HUES64 (cell line): ENCODE measurements at regions not wholly inside any gene's neighbourhood (a gene's known extent, or its start where the extent isn't known, plus 50 kb on each side); places are given as distances from the start of the nearest gene placed in this dataset.
"Not testable (repeated sequence)": the region's sequence is repeated elsewhere in the genome, so short reads cannot be mapped to it uniquely, and the experiment has no call there.

ENCODE experiments used
- H3K27ac ChIP-seq: 2 replicates; pipeline ENCODE4 v1.7.0; 2013; ENCODE audit warnings: low read depth, low read length, inconsistent platforms
- H3K27me3 ChIP-seq: 2 replicates; pipeline ENCODE4 v1.6.1; 2013; ENCODE audit warnings: mild to moderate bottlenecking, low read length; ENCODE audit not compliant: insufficient read depth
- H3K36me3 ChIP-seq: 2 replicates; pipeline ENCODE4 v1.6.1; 2013; ENCODE audit warnings: mild to moderate bottlenecking, low read length; ENCODE audit not compliant: insufficient read depth
- H3K4me1 ChIP-seq: 2 replicates; pipeline ENCODE4 v1.6.1; 2013; ENCODE audit warnings: mild to moderate bottlenecking, low read length, moderate library complexity; ENCODE audit not compliant: insufficient read depth
- H3K4me3 ChIP-seq: 2 replicates; pipeline ENCODE4 v1.5.1; 2013; ENCODE audit warnings: mild to moderate bottlenecking, low read length, moderate library complexity
- H3K9ac ChIP-seq: 2 replicates; pipeline ENCODE4 v1.6.1; 2013; ENCODE audit warnings: mild to moderate bottlenecking, low read depth, low read length
- H3K9me3 ChIP-seq: 2 replicates; pipeline ENCODE4 v1.6.1; 2013; ENCODE audit warnings: low read depth, low read length; ENCODE audit not compliant: insufficient read depth
- WGBS: fragments of 150-250, 120-280 bp; methylation state at CpG from one replicate; pipeline ENCODE4 v1.1.7; 2013; ENCODE audit warnings: missing lambda C conversion rate; 5-methylcytosine and 5-hydroxymethylcytosine counted together

DNA sequence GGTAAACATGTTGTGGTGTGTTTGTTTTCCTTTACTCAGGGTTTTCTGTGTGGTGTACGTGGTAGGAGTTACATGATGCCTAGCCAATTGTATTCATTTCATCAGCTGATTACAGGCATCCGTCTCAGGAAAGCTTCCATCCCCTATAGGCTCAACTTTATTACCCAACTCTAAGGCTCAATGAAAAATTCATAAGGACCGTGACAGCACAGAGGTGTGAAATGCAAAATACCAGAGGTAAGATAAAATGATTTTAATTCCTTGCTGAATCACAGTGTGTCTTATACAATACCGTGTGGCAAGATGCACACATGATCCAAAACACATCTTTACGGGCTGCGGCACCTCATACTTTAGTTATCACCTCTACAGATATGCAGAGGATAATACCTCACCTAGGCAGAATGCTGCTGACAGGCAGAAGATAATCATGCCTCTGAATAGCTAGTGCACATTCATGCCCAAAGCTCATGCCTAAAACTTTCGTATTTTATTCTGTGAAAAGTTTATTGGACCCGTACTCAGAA lies 87.2 kb upstream of the DIO2 start:
- Histone ChIP-seq H3K9ac (no peak overlapping the region), H3K4me3 (no peak overlapping the region), H3K9me3 (no peaks in the 10 kb centered on the region), H3K4me1 (no peaks in the 10 kb centered on the region), H3K27ac (no peak overlapping the region), H3K27me3 (no peaks in the 10 kb centered on the region), H3K36me3 (no peaks in the 10 kb centered on the region)
- WGBS = 95% methylated on average over 8 of the region's 8 CpGs

DNA sequence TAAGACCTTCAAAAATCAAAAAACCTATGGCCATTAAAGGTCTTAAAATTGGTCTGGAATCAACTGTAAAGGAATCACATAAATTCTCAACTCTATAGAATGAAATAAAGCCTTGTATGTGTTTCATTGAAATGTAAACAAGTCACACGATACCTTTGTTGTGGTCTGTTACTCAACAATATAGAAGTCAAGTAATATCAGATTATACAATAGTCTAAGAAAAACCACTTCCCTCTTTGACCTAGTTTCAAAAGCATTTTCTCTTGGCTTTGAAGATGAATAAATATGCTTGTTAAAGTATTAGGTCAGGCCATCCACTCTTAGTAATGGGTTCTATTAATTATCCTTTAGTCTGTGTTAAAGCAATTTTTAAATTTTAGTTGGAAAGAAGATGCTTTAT lies 79.8 kb upstream of the DIO2 start:
- H3K4me1 ChIP-seq = 0 out of 2 replicates have a peak, but pooled peaks cover 2% of the 10 kb centered on the region
- H3K36me3 ChIP-seq = no peaks in the 10 kb centered on the region
- no peaks in the 10 kb centered on the region for H3K9me3 ChIP-seq
- no peak overlapping the region for H3K27ac ChIP-seq
- no peak overlapping the region for H3K9ac ChIP-seq
- no peaks in the 10 kb centered on the region for H3K27me3 ChIP-seq
- WGBS = no CpG with 5 or more reads among the region's 1 CpG
- no peak overlapping the region for H3K4me3 ChIP-seq

- H3K4me1 ChIP-seq, H3K9ac ChIP-seq: not testable (repeated sequence)
Measured at GRCh38 chr14:80286744-80287143, 75.4 kb upstream of the DIO2 start.

GRCh38 chr14:80278293-80279023 lies 67.2 kb upstream of the DIO2 start:
- no peaks in the 10 kb centered on the region for H3K27me3 ChIP-seq
- H3K36me3 ChIP-seq = no peaks in the 10 kb centered on the region
- H3K4me3 ChIP-seq = no peak overlapping the region
- no peak overlapping the region for H3K9ac ChIP-seq
- H3K9me3 ChIP-seq = 0 out of 2 replicates have a peak, but pooled peaks cover 2% of the 10 kb centered on the region
- no peaks in the 10 kb centered on the region for H3K4me1 ChIP-seq
- 95% methylated on average over 2 of the region's 2 CpGs for WGBS
- H3K27ac ChIP-seq = no peak overlapping the region

More at GRCh38 chr14:80286744-80287143, 75.4 kb upstream of the DIO2 start:
- 98% methylated on average over 21 of the region's 27 CpGs for WGBS
- H3K9me3 ChIP-seq, H3K27me3 ChIP-seq, H3K4me3 ChIP-seq, H3K27ac ChIP-seq, H3K36me3 ChIP-seq: not testable (repeated sequence)

DNA sequence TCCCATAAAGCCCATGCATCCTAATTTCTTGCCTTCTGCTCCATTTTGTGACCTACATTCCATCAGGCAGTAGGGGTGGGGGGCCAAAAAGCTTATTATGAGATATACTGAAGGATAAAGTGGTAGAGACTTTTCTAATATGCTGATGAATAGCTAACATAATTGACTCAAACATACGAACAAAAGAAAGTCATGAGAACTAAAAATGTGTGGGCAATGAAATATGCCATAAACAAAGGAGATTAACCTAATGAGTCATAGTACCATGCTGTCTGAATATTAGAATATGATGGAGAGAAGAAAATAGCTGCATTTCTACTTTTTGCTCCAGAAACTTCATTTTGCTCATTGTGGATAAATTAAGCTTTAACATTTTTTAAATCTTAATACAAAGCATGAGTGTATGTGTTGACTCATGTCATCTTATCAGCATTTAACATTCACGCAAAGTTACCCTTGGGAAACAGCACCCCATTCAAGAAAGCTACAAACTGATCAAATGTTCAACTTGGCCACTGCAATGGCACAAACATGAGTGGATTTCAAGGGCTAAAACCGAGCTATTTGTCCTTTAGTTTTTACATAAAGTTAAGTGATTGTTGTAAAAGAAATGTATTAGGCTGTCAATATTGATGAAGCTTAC lies 64.0 kb upstream of the DIO2 start:
- Histone ChIP-seq H3K27me3 (no peaks in the 10 kb centered on the region), H3K4me1 (no peaks in the 10 kb centered on the region), H3K27ac (no peak overlapping the region), H3K9ac (no peak overlapping the region), H3K9me3 (0 out of 2 replicates have a peak, but pooled peaks cover 2% of the 10 kb centered on the region), H3K4me3 (no peak overlapping the region), H3K36me3 (no peaks in the 10 kb centered on the region)
- WGBS = 91% methylated on average over 3 of the region's 3 CpGs

GRCh38 chr14:80274310-80274709 lies 63.0 kb upstream of the DIO2 start:
- 95% methylated on average over 2 of the region's 2 CpGs for WGBS
- H3K9ac ChIP-seq, H3K27ac ChIP-seq, H3K36me3 ChIP-seq, H3K4me1 ChIP-seq, H3K9me3 ChIP-seq, H3K27me3 ChIP-seq, H3K4me3 ChIP-seq: not testable (repeated sequence)

DNA sequence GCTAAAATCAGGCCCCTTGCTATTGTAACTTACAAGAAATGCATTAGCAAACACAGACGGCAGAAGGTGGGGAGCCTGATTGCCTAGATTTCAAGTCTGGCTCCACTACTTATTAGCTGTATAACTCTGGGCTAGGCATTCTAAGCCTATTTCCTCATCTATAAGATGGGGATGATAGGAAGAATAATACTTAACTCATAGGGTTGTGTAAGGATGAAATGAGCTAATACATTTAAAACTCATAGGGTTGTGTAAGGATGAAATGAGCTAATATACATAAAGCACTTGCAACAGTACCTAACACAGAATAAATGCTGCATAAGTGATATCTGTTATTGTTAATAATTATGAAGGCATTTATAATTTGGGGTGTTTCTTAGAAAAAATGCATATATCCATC lies 60.1 kb upstream of the DIO2 start:
- Histone ChIP-seq H3K36me3 (no peaks in the 10 kb centered on the region), H3K9me3 (no peaks in the 10 kb centered on the region), H3K27ac (no peak overlapping the region), H3K9ac (no peak overlapping the region), H3K4me1 (no peaks in the 10 kb centered on the region), H3K4me3 (no peak overlapping the region), H3K27me3 (no peaks in the 10 kb centered on the region)
- 100% methylated on average over 1 of the region's 1 CpG for WGBS

DNA sequence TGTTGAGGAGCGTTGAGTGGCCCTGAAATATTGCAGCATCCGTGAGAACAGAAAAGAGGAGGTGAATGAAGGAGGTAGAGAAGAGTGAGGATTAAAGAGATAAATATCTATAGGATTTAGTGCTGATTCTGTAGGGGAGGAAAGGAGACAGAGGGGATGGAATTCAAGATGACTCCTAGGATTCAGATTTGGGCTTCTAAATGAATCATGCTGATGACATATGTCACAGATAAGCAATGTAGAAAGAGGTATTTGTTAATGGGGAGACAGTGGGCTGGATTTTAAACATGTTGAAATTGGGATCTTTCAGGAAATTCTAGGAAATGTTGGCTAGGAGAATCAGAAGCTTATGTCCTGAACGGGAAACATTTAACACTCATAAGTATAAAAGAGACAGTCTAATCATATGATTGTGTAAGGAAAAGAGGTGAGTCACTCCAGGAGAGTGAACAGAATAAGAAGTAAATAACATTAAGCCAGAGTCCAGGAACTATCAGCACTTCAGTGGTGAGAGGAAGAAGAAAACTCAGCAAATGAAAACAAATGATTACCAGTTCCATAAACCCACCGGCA lies 58.1 kb upstream of the DIO2 start:
- H3K4me3 ChIP-seq = no peak overlapping the region
- H3K36me3 ChIP-seq = no peaks in the 10 kb centered on the region
- no peak overlapping the region for H3K9ac ChIP-seq
- H3K9me3 ChIP-seq = no peaks in the 10 kb centered on the region
- H3K4me1 ChIP-seq = no peaks in the 10 kb centered on the region
- H3K27me3 ChIP-seq = no peaks in the 10 kb centered on the region
- 92% methylated on average over 3 of the region's 4 CpGs for WGBS
- H3K27ac ChIP-seq = no peak overlapping the region

GRCh38 chr14:80266930-80267329 lies 55.6 kb upstream of the DIO2 start:
- no peaks in the 10 kb centered on the region for H3K9me3 ChIP-seq
- H3K36me3 ChIP-seq = no peaks in the 10 kb centered on the region
- no peak overlapping the region for H3K9ac ChIP-seq
- H3K27me3 ChIP-seq = no peaks in the 10 kb centered on the region
- 94% methylated on average over 3 of the region's 3 CpGs for WGBS
- H3K4me1 ChIP-seq = no peaks in the 10 kb centered on the region
- H3K27ac ChIP-seq = no peak overlapping the region
- H3K4me3 ChIP-seq = no peak overlapping the region

GRCh38 chr14:80264702-80265101 lies 53.4 kb upstream of the DIO2 start:
- Histone ChIP-seq H3K9ac (no peak overlapping the region), H3K4me3 (no peak overlapping the region), H3K27ac (no peak overlapping the region), H3K9me3 (no peaks in the 10 kb centered on the region), H3K4me1 (no peaks in the 10 kb centered on the region), H3K36me3 (no peaks in the 10 kb centered on the region), H3K27me3 (no peaks in the 10 kb centered on the region)
- WGBS = 96% methylated on average over 3 of the region's 3 CpGs
